ENCODE measurements at regions not wholly inside any gene's neighbourhood (a gene's known extent, or its start where the extent isn't known, plus 50 kb on each side); places are given as distances from the start of the nearest gene placed in this dataset.
"Not testable (repeated sequence)": the region's sequence is repeated elsewhere in the genome, so short reads cannot be mapped to it uniquely, and the experiment has no call there.

GRCh38 chr2:64899876-64900275 lies 89.3 kb upstream of the SLC1A4 start:
- H3K4me2 ChIP-seq (ENCODE audit: insufficient read depth, low read length); H3K4me3 ChIP-seq (replicated peaks in 1 of 3; ENCODE audit: insufficient read depth in 1 of 3, low read depth in 1 of 3, low read length in 3 of 3); H3K27ac ChIP-seq (ENCODE audit: insufficient read depth, low read depth, low read length); H2AFZ ChIP-seq (ENCODE audit: low read depth, low read length); H3K36me3 ChIP-seq (ENCODE audit: control insufficient read depth in 2 of 2, extremely low read depth in 1 of 2, insufficient read depth in 2 of 2, low read length in 2 of 2); H3K9me3 ChIP-seq (replicated peaks; ENCODE audit: control insufficient read depth, insufficient read depth, low read length); H3K9me1 ChIP-seq (replicated peaks; ENCODE audit: control insufficient read depth, extremely low read depth, insufficient read depth, low read length); intact Hi-C loops (cut with micrococcal nuclease); DNase-seq (ENCODE audit: low read depth, low spot score); POLR2A ChIA-PET; BruUV-seq (replicated peaks); H3K4me1 ChIP-seq (ENCODE audit: control insufficient read depth, extremely low read depth, insufficient read depth, low read length); dilution Hi-C loops (cut with MboI; ENCODE audit: extremely low pct_ligation_motif_present, low sequenced_read_pairs); H3K9ac ChIP-seq (replicated peaks; ENCODE audit: extremely low read depth, insufficient read depth, low read length); H4K20me1 ChIP-seq (replicated peaks; ENCODE audit: control insufficient read depth, extremely low read depth, insufficient read depth, low read length); FAIRE-seq; H3K79me2 ChIP-seq (ENCODE audit: control insufficient read depth, insufficient read depth, low read length): not testable (repeated sequence)
- peaks cover 14 to 17% of the 10 kb centered on the region in 2 experiments for H3K27me3 ChIP-seq (ENCODE audit: control insufficient read depth in 2 of 2, insufficient read depth in 2 of 2, low read length in 2 of 2)
- CTCF ChIA-PET: interaction anchor here (1.1 kb wide), 1 partner anchor 18 kb away, joined by 3 read pairs; no protein-coding TSS in a partner anchor

GRCh38 chr2:64904413-64905329 lies 84.5 kb upstream of the SLC1A4 start:
- TF ChIP-seq, protein P1, sequence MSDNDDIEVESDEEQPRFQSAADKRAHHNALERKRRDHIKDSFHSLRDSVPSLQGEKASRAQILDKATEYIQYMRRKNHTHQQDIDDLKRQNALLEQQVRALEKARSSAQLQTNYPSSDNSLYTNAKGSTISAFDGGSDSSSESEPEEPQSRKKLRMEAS (IDR thresholded peaks at IDR 0.05; ENCODE audit: insufficient read depth, insufficient read length): no peak
- TF ChIP-seq, protein P2, sequence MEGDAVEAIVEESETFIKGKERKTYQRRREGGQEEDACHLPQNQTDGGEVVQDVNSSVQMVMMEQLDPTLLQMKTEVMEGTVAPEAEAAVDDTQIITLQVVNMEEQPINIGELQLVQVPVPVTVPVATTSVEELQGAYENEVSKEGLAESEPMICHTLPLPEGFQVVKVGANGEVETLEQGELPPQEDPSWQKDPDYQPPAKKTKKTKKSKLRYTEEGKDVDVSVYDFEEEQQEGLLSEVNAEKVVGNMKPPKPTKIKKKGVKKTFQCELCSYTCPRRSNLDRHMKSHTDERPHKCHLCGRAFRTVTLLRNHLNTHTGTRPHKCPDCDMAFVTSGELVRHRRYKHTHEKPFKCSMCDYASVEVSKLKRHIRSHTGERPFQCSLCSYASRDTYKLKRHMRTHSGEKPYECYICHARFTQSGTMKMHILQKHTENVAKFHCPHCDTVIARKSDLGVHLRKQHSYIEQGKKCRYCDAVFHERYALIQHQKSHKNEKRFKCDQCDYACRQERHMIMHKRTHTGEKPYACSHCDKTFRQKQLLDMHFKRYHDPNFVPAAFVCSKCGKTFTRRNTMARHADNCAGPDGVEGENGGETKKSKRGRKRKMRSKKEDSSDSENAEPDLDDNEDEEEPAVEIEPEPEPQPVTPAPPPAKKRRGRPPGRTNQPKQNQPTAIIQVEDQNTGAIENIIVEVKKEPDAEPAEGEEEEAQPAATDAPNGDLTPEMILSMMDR (IDR thresholded peaks at IDR 0.05; ENCODE audit: extremely low read depth in 1 of 2, insufficient read depth in 1 of 2, low read depth in 1 of 2, low read length in 2 of 2): no peak
- no peak for TF ChIP-seq FOS (IDR thresholded peaks at IDR 0.05; ENCODE audit: borderline replicate concordance, insufficient read depth, low read length)
- TF ChIP-seq POLR2AphosphoS5 (IDR thresholded peaks at IDR 0.05; ENCODE audit: insufficient read depth, low read depth, low read length): no peak
- no peak for TF ChIP-seq EZH2 (IDR thresholded peaks at IDR 0.05; ENCODE audit: borderline replicate concordance, low read depth, low read length, severe bottlenecking)
- no peak for TF ChIP-seq MYC (IDR thresholded peaks at IDR 0.05; ENCODE audit: low read depth, low read length)
- TF ChIP-seq JUN (IDR thresholded peaks at IDR 0.05; ENCODE audit: borderline replicate concordance, insufficient read depth, insufficient read length, low read depth): no peak
- no peak for TF ChIP-seq GATA2 (IDR thresholded peaks at IDR 0.05; ENCODE audit: insufficient read depth, insufficient read length, low read depth, low read length)
- no peak for TF ChIP-seq POLR2A (IDR thresholded peaks at IDR 0.05; ENCODE audit: low read depth, low read length)
- Histone ChIP-seq H3K27me3 (ENCODE audit: control insufficient read depth in 2 of 2, insufficient read depth in 2 of 2, low read length in 2 of 2) (peaks cover 17 to 29% of the 10 kb centered on the region in 2 experiments), H3K4me3 (replicated peaks in 1 of 3; ENCODE audit: insufficient read depth in 1 of 3, low read depth in 1 of 3, low read length in 3 of 3) (no peak overlapping the region), H4K20me1 (replicated peaks; ENCODE audit: control insufficient read depth, extremely low read depth, insufficient read depth, low read length) (no peaks in the 10 kb centered on the region), H3K4me1 (ENCODE audit: control insufficient read depth, extremely low read depth, insufficient read depth, low read length) (no peaks in the 10 kb centered on the region), H3K79me2 (ENCODE audit: control insufficient read depth, insufficient read depth, low read length) (no peaks in the 10 kb centered on the region), H3K27ac (ENCODE audit: insufficient read depth, low read depth, low read length) (no peak overlapping the region), H3K36me3 (ENCODE audit: control insufficient read depth in 2 of 2, extremely low read depth in 1 of 2, insufficient read depth in 2 of 2, low read length in 2 of 2) (no peaks in the 10 kb centered on the region), H3K9ac (replicated peaks; ENCODE audit: extremely low read depth, insufficient read depth, low read length) (no peak overlapping the region), H3K9me1 (replicated peaks; ENCODE audit: control insufficient read depth, extremely low read depth, insufficient read depth, low read length) (no peaks in the 10 kb centered on the region), H3K4me2 (ENCODE audit: insufficient read depth, low read length) (no peak overlapping the region), H2AFZ (ENCODE audit: low read depth, low read length) (no peak overlapping the region), H3K9me3 (replicated peaks; ENCODE audit: control insufficient read depth, insufficient read depth, low read length) (no peaks in the 10 kb centered on the region)
- BruUV-seq (replicated peaks): no TSS peak
- DNase-seq (ENCODE audit: low read depth, low spot score): peak; percentile 46
- intact Hi-C loops (cut with micrococcal nuclease): no loop called here
- POLR2A ChIA-PET: no interaction called here
- CTCF ChIA-PET: interaction anchor here (1.3 to 5.0 kb wide), 3 partner anchors 13 to 318 kb away, joined by 3 to 24 read pairs (median 6); no protein-coding TSS in a partner anchor
- FAIRE-seq: no peak
- dilution Hi-C loops (cut with MboI; ENCODE audit: extremely low pct_ligation_motif_present, low sequenced_read_pairs): no loop called here

All from endothelial cell of umbilical vein (primary cell).